K562 (cell line): ENCODE measurements at regions not wholly inside any gene's neighbourhood (a gene's known extent, or its start where the extent isn't known, plus 50 kb on each side); places are given as distances from the start of the nearest gene placed in this dataset.

Experiments used
- CBFA2T2 ChIP-seq: fragments of 450-650 bp; conservative IDR thresholded peaks from 2 replicates; pipeline ENCODE4 v1.6.1; 2017; ENCODE audit warnings: mild to moderate bottlenecking
- CBFA2T3 ChIP-seq: fragments of 450-650 bp; IDR thresholded peaks from 2 replicates; pipeline ENCODE4 v1.6.1; 2017
- COPS2 ChIP-seq: fragments of 450-650 bp; conservative IDR thresholded peaks from 2 replicates; pipeline ENCODE4 v1.6.1; 2016; ENCODE audit warnings: mild to moderate bottlenecking, moderate library complexity
- FOXM1 ChIP-seq, 2 experiments: fragments of 450-650 bp in 1 of 2; sonication (generic) in 1 of 2; formaldehyde crosslinking in 1 of 2; IDR thresholded peaks; 2 replicates each; pipeline versions ENCODE4 v1.6.1 to v1.9.0; 2017 to 2022; ENCODE audit warnings: low read depth in 2 of 2, mild to moderate bottlenecking in 2 of 2, missing genetic modification reagents in 1 of 2, moderate library complexity in 1 of 2
- HNRNPK ChIP-seq: fragments of 200-400 bp; formaldehyde crosslinking; IDR thresholded peaks from one replicate; pipeline ENCODE4 v1.6.1; 2018; ENCODE audit warnings: mild to moderate bottlenecking, low read depth, low read length; ENCODE audit not compliant: poor library complexity, severe bottlenecking
- RCOR1 ChIP-seq, 2 experiments: IDR thresholded peaks; 2 replicates each; pipeline ENCODE4 v1.6.1; 2012; ENCODE audit warnings: low read depth in 2 of 2, low read length in 2 of 2, borderline replicate concordance in 1 of 2, improper control_type of control experiment in 1 of 2
- RREB1 ChIP-seq: fragments of 250-450 bp; sonication (Bioruptor Pico); IDR thresholded peaks from 2 replicates; pipeline ENCODE4 v1.4.0; 2020
- SPI1 ChIP-seq: IDR thresholded peaks from 2 replicates; pipeline ENCODE4 v1.6.1; 2011; ENCODE audit warnings: low read depth, low read length, control low read depth, borderline replicate concordance
- SRSF1 ChIP-seq: fragments of 200-400 bp; formaldehyde crosslinking; IDR thresholded peaks from 2 replicates; pipeline ENCODE4 v1.6.1; 2017; ENCODE audit warnings: mild to moderate bottlenecking, low read depth, low read length, moderate library complexity
- STAT5A ChIP-seq: IDR thresholded peaks from 2 replicates; pipeline ENCODE4 v1.6.1; 2012; ENCODE audit warnings: low read length, inconsistent platforms, borderline replicate concordance
- THAP12 ChIP-seq: fragments of 250-450 bp; sonication (Bioruptor Pico); IDR thresholded peaks from 2 replicates; pipeline ENCODE4 v1.9.0; 2021; ENCODE audit warnings: mild to moderate bottlenecking, inconsistent platforms
- ZBTB2 ChIP-seq: fragments of 450-650 bp; IDR thresholded peaks from 2 replicates; pipeline ENCODE4 v1.6.1; 2016; ENCODE audit warnings: antibody characterized with exemption
- ZFPM2 ChIP-seq: fragments of 250-450 bp; sonication (Bioruptor Pico); IDR thresholded peaks from 2 replicates; pipeline ENCODE4 v1.5.1; 2022; ENCODE audit warnings: mild to moderate bottlenecking
- ZNF143 ChIP-seq: sonication (generic); formaldehyde crosslinking; IDR thresholded peaks from 2 replicates; pipeline ENCODE4 v1.9.0; 2022; ENCODE audit warnings: mild to moderate bottlenecking, missing genetic modification reagents
- ZNF146 ChIP-seq: IDR thresholded peaks from one replicate; pipeline ENCODE4 v1.6.1; 2018; ENCODE audit warnings: missing compliant biosample characterization; ENCODE audit not compliant: unreplicated experiment
- ZNF41 ChIP-seq: fragments of 250-450 bp; sonication (Bioruptor Pico); conservative IDR thresholded peaks from 2 replicates; pipeline ENCODE4 v1.4.0; 2020; ENCODE audit warnings: mild to moderate bottlenecking

- no peak for TF ChIP-seq HNRNPK
- TF ChIP-seq STAT5A: no peak
- TF ChIP-seq CBFA2T3: peak; percentile 59
- TF ChIP-seq ZNF146 (CRISPR knock-in tag): no peak
- TF ChIP-seq SPI1: peak; percentile 7; the same call in 1 of the 2 replicates
- peak; percentile 24; the same call in 1 of the 2 replicates for TF ChIP-seq CBFA2T2
- TF ChIP-seq THAP12: no peak
- TF ChIP-seq ZNF41: no peak
- no peak for TF ChIP-seq FOXM1 (IDR thresholded peaks at IDR 0.05; ENCODE audit: low read depth)
- TF ChIP-seq FOXM1 (CRISPR knock-in tag; IDR thresholded peaks at IDR 0.05; ENCODE audit: low read depth): no peak
- no peak for TF ChIP-seq ZBTB2
- TF ChIP-seq ZNF143 (CRISPR knock-in tag): no peak
- TF ChIP-seq RREB1: no peak
- no peak for TF ChIP-seq COPS2
- no peak for TF ChIP-seq SRSF1
- TF ChIP-seq ZFPM2 (CRISPR knock-in tag): no peak
- no peak for TF ChIP-seq RCOR1 (IDR thresholded peaks at IDR 0.05; ENCODE audit: borderline replicate concordance in 1 of 2, low read depth in 2 of 2, low read length in 2 of 2)
- TF ChIP-seq, all 486 proteins: peak for 5
These were observed 273.8 kb downstream of the C16orf95 start (continued) for GRCh38 chr16:87043231-87044031.
